ENCODE measurements at regions not wholly inside any gene's neighbourhood (a gene's known extent, or its start where the extent isn't known, plus 50 kb on each side); places are given as distances from the start of the nearest gene placed in this dataset. TPM values are rescaled to one million over a fixed set of nuclear protein-coding genes. Genes with fewer than 3 reads are reported as not detected.

- no TSS peak for BruUV-seq (replicated peaks)
- H3K9me3 ChIP-seq (ENCODE audit: low read length): no peaks in the 10 kb centered on the region
- no peak overlapping the region for H3K27ac ChIP-seq (ENCODE audit: low read depth, low read length, poor library complexity, severe bottlenecking)
- no peaks in the 10 kb centered on the region for H3K36me3 ChIP-seq (ENCODE audit: insufficient read depth, low read length)
- no peak for TF ChIP-seq EZH2phosphoT487 (IDR thresholded peaks at IDR 0.05; ENCODE audit: borderline replicate concordance, low read depth, low read length)
- TF ChIP-seq CTCF (conservative IDR thresholded peaks at IDR 0.05; ENCODE audit: low read length): no peak
- ChIA-PET CTCF (ENCODE audit: unreplicated experiment) (no interaction called here), POLR2A (no interaction called here)
- no peaks in the 10 kb centered on the region for H3K4me1 ChIP-seq (ENCODE audit: insufficient read depth, low read length, poor library complexity, severe bottlenecking)
- H4K20me1 ChIP-seq (ENCODE audit: insufficient read depth, low read length): no peaks in the 10 kb centered on the region
- no peak overlapping the region for H2AFZ ChIP-seq (ENCODE audit: low read length)
- no peak for DNase-seq (ENCODE audit: low spot score)
- no peaks in the 10 kb centered on the region for H3K79me2 ChIP-seq (ENCODE audit: insufficient read depth, low read depth, low read length)
- intact Hi-C loops (cut with micrococcal nuclease; ENCODE audit: unreplicated experiment): no loop called here
- no peaks in the 10 kb centered on the region for H3K9me2 ChIP-seq (ENCODE audit: insufficient read depth, low read length)
- no peak overlapping the region for H3K4me3 ChIP-seq (ENCODE audit: low read depth, low read length, poor library complexity, severe bottlenecking)
- no peak overlapping the region for H3K4me2 ChIP-seq (ENCODE audit: low read length)
Observed at GRCh38 chr6:15714658-15715057, 51.8 kb upstream of the DTNBP1 start.

- no peaks in the 10 kb centered on the region for H4K20me1 ChIP-seq (ENCODE audit: insufficient read depth, low read length)
- DNase-seq (ENCODE audit: low spot score): no peak
- no peaks in the 10 kb centered on the region for H3K79me2 ChIP-seq (ENCODE audit: insufficient read depth, low read depth, low read length)
- CTCF ChIA-PET (ENCODE audit: unreplicated experiment): no interaction called here
- no peaks in the 10 kb centered on the region for H3K9me2 ChIP-seq (ENCODE audit: insufficient read depth, low read length)
- intact Hi-C loops (cut with micrococcal nuclease; ENCODE audit: unreplicated experiment): no loop called here
- no peaks in the 10 kb centered on the region for H3K9me3 ChIP-seq (ENCODE audit: low read length)
- H3K36me3 ChIP-seq (ENCODE audit: insufficient read depth, low read length): no peaks in the 10 kb centered on the region
- no peak for TF ChIP-seq EZH2phosphoT487 (IDR thresholded peaks at IDR 0.05; ENCODE audit: borderline replicate concordance, low read depth, low read length)
- no peak for TF ChIP-seq CTCF (conservative IDR thresholded peaks at IDR 0.05; ENCODE audit: low read length)
- no peak overlapping the region for H3K4me2 ChIP-seq (ENCODE audit: low read length)
- BruUV-seq (replicated peaks): no TSS peak
- H3K4me3 ChIP-seq (ENCODE audit: low read depth, low read length, poor library complexity, severe bottlenecking): no peak overlapping the region
- no peak overlapping the region for H3K27ac ChIP-seq (ENCODE audit: low read depth, low read length, poor library complexity, severe bottlenecking)
- no peaks in the 10 kb centered on the region for H3K4me1 ChIP-seq (ENCODE audit: insufficient read depth, low read length, poor library complexity, severe bottlenecking)
- H2AFZ ChIP-seq (ENCODE audit: low read length): no peak overlapping the region
- POLR2A ChIA-PET: no interaction called here
Observed at GRCh38 chr6:15713325-15713724, 50.5 kb upstream of the DTNBP1 start.

- intact Hi-C loops (cut with micrococcal nuclease; ENCODE audit: unreplicated experiment): no loop called here
- H3K4me1 ChIP-seq (ENCODE audit: insufficient read depth, low read length, poor library complexity, severe bottlenecking): no peaks in the 10 kb centered on the region
- H3K9me3 ChIP-seq (ENCODE audit: low read length): no peaks in the 10 kb centered on the region
- DNase-seq (ENCODE audit: low spot score): no peak
- BruUV-seq (replicated peaks): no TSS peak
- TF ChIP-seq EZH2phosphoT487 (IDR thresholded peaks at IDR 0.05; ENCODE audit: borderline replicate concordance, low read depth, low read length) (no peak), CTCF (conservative IDR thresholded peaks at IDR 0.05; ENCODE audit: low read length) (no peak)
- H2AFZ ChIP-seq (ENCODE audit: low read length): no peak overlapping the region
- no peak overlapping the region for H3K27ac ChIP-seq (ENCODE audit: low read depth, low read length, poor library complexity, severe bottlenecking)
- CTCF ChIA-PET (ENCODE audit: unreplicated experiment): no interaction called here
- POLR2A ChIA-PET: no interaction called here
- no peak overlapping the region for H3K4me3 ChIP-seq (ENCODE audit: low read depth, low read length, poor library complexity, severe bottlenecking)
- no peak overlapping the region for H3K4me2 ChIP-seq (ENCODE audit: low read length)
- no peaks in the 10 kb centered on the region for H3K9me2 ChIP-seq (ENCODE audit: insufficient read depth, low read length)
- H4K20me1 ChIP-seq (ENCODE audit: insufficient read depth, low read length): no peaks in the 10 kb centered on the region
- H3K79me2 ChIP-seq (ENCODE audit: insufficient read depth, low read depth, low read length): no peaks in the 10 kb centered on the region
- no peaks in the 10 kb centered on the region for H3K36me3 ChIP-seq (ENCODE audit: insufficient read depth, low read length)
Observed at GRCh38 chr6:15712797-15713196, 50.0 kb upstream of the DTNBP1 start.

Small RNA genes in the stretch of these regions (small RNA-seq; reads per million reads assigned to genes)
- not detected for gene AL365265.1

Measured in OCI-LY7 (cell line).